Transverse colon (tissue), 4 donors: ENCODE measurements at regions not wholly inside any gene's neighbourhood (a gene's known extent, or its start where the extent isn't known, plus 50 kb on each side); places are given as distances from the start of the nearest gene placed in this dataset.

Source experiments
- DNase-seq: peaks from one replicate; pipeline ENCODE4 v3.0.0-alpha.2; 2019
- H3K27ac ChIP-seq, 4 donors: fragments of 200-600 bp; sonication (generic); 2 replicates each; pipeline ENCODE4 v1.5.1; 2016 to 2018; ENCODE audit warnings: inconsistent platforms in 4 of 4
- H3K27me3 ChIP-seq: fragments of 200-600 bp; sonication (generic); 2 replicates; pipeline ENCODE4 v1.5.1; 2017; ENCODE audit warnings: inconsistent platforms
- H3K36me3 ChIP-seq, 4 donors: fragments of 200-600 bp; sonication (generic); 2 replicates each; pipeline ENCODE4 v1.5.1; 2017 to 2019; ENCODE audit warnings: inconsistent platforms in 4 of 4
- H3K4me1 ChIP-seq, 4 donors: fragments of 200-600 bp; sonication (generic); 2 replicates each; pipeline ENCODE4 v1.5.1; 2017 to 2020; ENCODE audit warnings: inconsistent platforms in 4 of 4
- H3K4me3 ChIP-seq, 4 donors: fragments of 200-600 bp; sonication (generic); 1 replicate in 1 of 4; 2 replicates in 3 of 4; pipeline versions ENCODE4 v1.5.1 to v1.6.1; 2017 to 2019; ENCODE audit warnings: inconsistent platforms in 4 of 4
- H3K9me3 ChIP-seq, 2 donors: fragments of 200-600 bp; sonication (generic); 2 replicates each; pipeline ENCODE4 v1.5.1; 2017 to 2019; ENCODE audit warnings: inconsistent platforms in 2 of 2
- EP300 ChIP-seq: sonication (generic); formaldehyde crosslinking; IDR thresholded peaks from one replicate; pipeline ENCODE4 v1.6.1; 2017; ENCODE audit warnings: antibody characterized with exemption, low read depth
- POLR2A ChIP-seq: fragments of 450-650 bp; IDR thresholded peaks from one replicate; pipeline ENCODE4 v1.6.1; 2016; ENCODE audit warnings: antibody characterized with exemption, mild to moderate bottlenecking, moderate library complexity
- POLR2AphosphoS5 ChIP-seq, 3 donors: sonication (generic); formaldehyde crosslinking; IDR thresholded peaks; one replicate each; pipeline ENCODE4 v1.6.1; 2016; ENCODE audit warnings: antibody characterized with exemption in 3 of 3
- WGBS, 2 donors: methylation state at CpG; one replicate each; pipeline ENCODE4 v1.1.5; 2018; ENCODE audit warnings: low coverage in 1 of 2; 5-methylcytosine and 5-hydroxymethylcytosine counted together
- in situ Hi-C, 4 donors: fragments of 200-750 bp; cut with MboI; loops; one replicate each; pipeline versions ENCODE4 v1.15.0 to v1.15.1; 2017; ENCODE audit warnings: low sequenced_read_pairs in 3 of 4, low pct_ligation_motif_present in 1 of 4, low pct_unique_long_range_greater_than_20kb in 1 of 4
- intact Hi-C: fragments of 100-400 bp; cut with DNase I; formaldehyde crosslinking; loops from one replicate; pipeline ENCODE4 v1.15.1; 2023; ENCODE audit warnings: low total_unique reads
- TF ChIP-seq, protein P1 (sequence below), 5 experiments: fragments of 200-600 bp in 3 of 5; fragments of 450-650 bp in 2 of 5; sonication (generic) in 3 of 5; IDR thresholded peaks; 1 replicate in 2 of 5; 2 replicates in 3 of 5; pipeline ENCODE4 v1.5.1; 2016 to 2017; ENCODE audit warnings: antibody characterized with exemption in 5 of 5, inconsistent platforms in 3 of 5, mild to moderate bottlenecking in 2 of 5, moderate library complexity in 1 of 5

DNA sequence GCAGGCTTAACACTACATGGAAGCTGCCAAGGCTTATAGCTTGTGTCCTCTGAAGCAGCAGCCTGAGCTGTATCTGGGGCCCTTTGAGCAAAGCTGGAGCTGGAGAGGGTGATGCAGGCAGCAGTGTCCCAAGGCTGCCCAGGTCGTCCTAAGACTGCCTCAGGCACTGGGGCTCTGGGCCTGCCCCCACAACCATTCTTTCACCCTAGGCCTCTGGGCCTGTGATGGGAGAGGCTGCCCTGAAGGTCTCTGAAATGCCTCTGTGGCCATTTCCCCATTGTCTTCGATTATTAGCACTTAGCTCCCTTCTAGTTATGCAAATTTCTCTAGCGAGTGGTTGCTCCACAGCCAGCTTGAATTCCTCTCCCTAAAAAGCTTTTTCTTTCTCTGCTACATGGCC, 142.0 kb downstream of the LRIG2 start:
- Histone ChIP-seq H3K36me3 (no peaks in the 10 kb centered on the region), H3K27ac (no peak overlapping the region), H3K27me3 (no peaks in the 10 kb centered on the region), H3K9me3 (no peaks in the 10 kb centered on the region), H3K4me1 (peaks cover 6 to 46% (median 26%) of the 10 kb centered on the region in 4 donors), H3K4me3 (no peak overlapping the region)
- in situ Hi-C loops: no loop called here
- intact Hi-C loops: no loop called here
- no peak for DNase-seq
- 75% methylated on average over 3 of the region's 3 CpGs; no CpG with 5 or more reads in 1 of the 2 donors for WGBS, 2 donors
- TF ChIP-seq POLR2A: no peak
- TF ChIP-seq, protein P1, sequence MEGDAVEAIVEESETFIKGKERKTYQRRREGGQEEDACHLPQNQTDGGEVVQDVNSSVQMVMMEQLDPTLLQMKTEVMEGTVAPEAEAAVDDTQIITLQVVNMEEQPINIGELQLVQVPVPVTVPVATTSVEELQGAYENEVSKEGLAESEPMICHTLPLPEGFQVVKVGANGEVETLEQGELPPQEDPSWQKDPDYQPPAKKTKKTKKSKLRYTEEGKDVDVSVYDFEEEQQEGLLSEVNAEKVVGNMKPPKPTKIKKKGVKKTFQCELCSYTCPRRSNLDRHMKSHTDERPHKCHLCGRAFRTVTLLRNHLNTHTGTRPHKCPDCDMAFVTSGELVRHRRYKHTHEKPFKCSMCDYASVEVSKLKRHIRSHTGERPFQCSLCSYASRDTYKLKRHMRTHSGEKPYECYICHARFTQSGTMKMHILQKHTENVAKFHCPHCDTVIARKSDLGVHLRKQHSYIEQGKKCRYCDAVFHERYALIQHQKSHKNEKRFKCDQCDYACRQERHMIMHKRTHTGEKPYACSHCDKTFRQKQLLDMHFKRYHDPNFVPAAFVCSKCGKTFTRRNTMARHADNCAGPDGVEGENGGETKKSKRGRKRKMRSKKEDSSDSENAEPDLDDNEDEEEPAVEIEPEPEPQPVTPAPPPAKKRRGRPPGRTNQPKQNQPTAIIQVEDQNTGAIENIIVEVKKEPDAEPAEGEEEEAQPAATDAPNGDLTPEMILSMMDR (IDR thresholded peaks at IDR 0.05): no peak
- TF ChIP-seq POLR2AphosphoS5 (IDR thresholded peaks at IDR 0.05): no peak
- no peak for TF ChIP-seq EP300

DNA sequence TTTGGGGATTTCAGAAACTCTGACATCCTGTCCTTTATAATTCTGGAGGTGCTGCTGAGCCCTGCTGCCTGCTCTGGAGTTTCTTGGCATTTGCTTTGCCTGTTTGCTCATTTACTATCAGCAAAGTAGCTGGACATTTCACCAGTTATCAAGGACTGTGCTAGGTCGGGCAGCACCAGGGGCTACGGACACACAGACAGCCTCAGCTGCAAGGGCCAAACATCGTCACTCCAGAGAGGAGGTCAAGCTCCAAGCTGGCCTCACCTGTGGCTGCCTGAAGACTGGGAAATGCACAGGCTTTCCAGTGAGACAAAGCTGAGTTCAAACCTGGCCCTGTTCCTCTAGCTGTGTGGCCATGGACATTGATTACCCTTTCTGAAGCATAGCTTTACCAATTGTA, 143.7 kb downstream of the LRIG2 start:
- no peaks in the 10 kb centered on the region for H3K9me3 ChIP-seq
- WGBS, 2 donors: 72% methylated on average over 3 of the region's 3 CpGs; no CpG with 5 or more reads in 1 of the 2 donors
- no peaks in the 10 kb centered on the region for H3K36me3 ChIP-seq
- in situ Hi-C loops: no loop called here
- no peak for DNase-seq
- peaks cover 6 to 36% (median 15%) of the 10 kb centered on the region in 4 donors for H3K4me1 ChIP-seq
- TF ChIP-seq EP300 (no peak), POLR2A (no peak), POLR2AphosphoS5 (IDR thresholded peaks at IDR 0.05) (no peak)
- TF ChIP-seq, protein P1 (IDR thresholded peaks at IDR 0.05): no peak
- H3K27ac ChIP-seq: peak overlapping the region; percentile 78 to 81 (median 79)
- H3K27me3 ChIP-seq: no peaks in the 10 kb centered on the region
- intact Hi-C loops: no loop called here
- no peak overlapping the region for H3K4me3 ChIP-seq

DNA sequence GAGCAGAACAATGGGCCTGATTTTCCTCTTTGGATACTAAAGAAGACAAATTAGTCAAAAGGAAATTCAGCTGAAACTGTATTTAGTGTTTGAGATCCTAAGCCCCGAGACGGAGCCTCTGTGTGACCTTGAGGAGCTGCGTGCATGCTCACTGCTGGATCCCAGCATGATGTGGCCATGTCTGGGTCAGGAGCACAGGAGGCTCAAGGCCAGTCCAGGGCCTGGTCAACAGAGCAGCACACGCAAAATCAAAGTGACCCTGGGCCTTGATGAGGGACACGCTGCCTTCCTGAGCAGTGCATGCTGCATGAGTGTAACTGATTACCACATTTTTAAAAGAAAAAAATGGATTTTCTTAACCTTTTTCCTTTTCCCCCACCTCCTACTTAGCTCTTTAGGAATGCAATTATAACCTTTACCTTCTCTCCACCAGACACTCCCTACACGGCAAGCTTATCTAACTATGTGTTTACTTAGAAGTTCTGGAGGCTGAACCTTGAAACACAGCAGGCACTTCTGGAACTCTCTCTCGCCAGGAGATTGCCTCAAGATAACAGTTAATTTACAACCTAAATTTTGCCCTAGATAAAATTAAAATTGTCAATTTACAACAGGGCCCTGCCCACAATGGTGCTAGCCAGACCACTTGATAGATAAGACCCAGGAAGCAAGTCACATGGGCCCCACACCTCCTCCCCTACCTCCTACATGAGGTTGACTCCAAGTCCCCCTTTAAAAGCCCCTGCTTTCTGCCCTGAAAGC, 144.6 kb downstream of the LRIG2 start:
- in situ Hi-C loops: no loop called here
- peak overlapping the region; percentile 78 to 81 (median 79) for H3K27ac ChIP-seq

DNA sequence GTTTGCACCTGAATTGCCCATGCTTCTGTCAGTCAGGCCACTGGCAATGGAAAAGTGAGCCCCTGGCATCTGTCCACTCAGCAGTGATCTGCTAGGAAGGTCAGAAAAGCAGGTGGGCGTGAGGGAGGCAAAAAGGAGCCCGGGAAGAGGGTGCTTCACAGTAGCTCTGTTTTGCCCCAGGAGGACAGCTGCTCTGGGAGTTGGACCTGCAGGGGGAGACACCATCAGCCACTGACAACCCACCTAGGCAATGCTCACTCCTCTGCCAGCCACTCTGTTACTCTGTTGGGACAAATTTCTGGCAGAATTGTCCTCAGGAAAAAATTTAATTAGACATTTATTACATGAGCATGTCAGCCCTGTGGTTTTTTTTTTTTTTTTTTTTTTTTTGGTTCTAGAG, 146.4 kb downstream of the LRIG2 start:
- no peak overlapping the region for H3K4me3 ChIP-seq
- H3K27ac ChIP-seq: peak overlapping the region in 2 of 4 donors; percentile 78 to 80
- 43 to 55% methylated on average over 2 of the region's 2 CpGs for WGBS, 2 donors
- TF ChIP-seq POLR2AphosphoS5 (IDR thresholded peaks at IDR 0.05) (no peak), EP300 (no peak), POLR2A (no peak)
- TF ChIP-seq, protein P1 (IDR thresholded peaks at IDR 0.05): peak in 3 of 5 experiments; percentile 18 to 36 (median 32)
- peaks cover 6 to 30% (median 15%) of the 10 kb centered on the region in 4 donors for H3K4me1 ChIP-seq
- no peaks in the 10 kb centered on the region for H3K36me3 ChIP-seq
- in situ Hi-C loops (no loop called here), intact Hi-C loops (no loop called here)
- DNase-seq: peak; percentile 36
- no peaks in the 10 kb centered on the region for H3K27me3 ChIP-seq
- no peaks in the 10 kb centered on the region for H3K9me3 ChIP-seq

More for the DNA sequence above, 144.6 kb downstream of the LRIG2 start:
- Histone ChIP-seq H3K9me3 (no peaks in the 10 kb centered on the region), H3K27me3 (no peaks in the 10 kb centered on the region), H3K4me1 (peaks cover 6 to 30% (median 15%) of the 10 kb centered on the region in 4 donors), H3K36me3 (no peaks in the 10 kb centered on the region), H3K4me3 (no peak overlapping the region)
- WGBS, 2 donors: 33 to 51% methylated on average over 7 of the region's 7 CpGs
- DNase-seq: peak; percentile 54
- intact Hi-C loops: no loop called here
- TF ChIP-seq EP300 (no peak), POLR2AphosphoS5 (IDR thresholded peaks at IDR 0.05) (peak in 2 of 3 donors; percentile 36 to 60)
